ENCODE measurements at regions not wholly inside any gene's neighbourhood (a gene's known extent, or its start where the extent isn't known, plus 50 kb on each side); places are given as distances from the start of the nearest gene placed in this dataset.

GRCh38 chr5:97914483-97914882, 731.4 kb upstream of the RIOK2 start:
- Mint-ChIP-seq H3K27ac (ENCODE audit: unreplicated experiment) (no peak overlapping the region), H3K9me3 (ENCODE audit: unreplicated experiment) (no peaks in the 10 kb centered on the region), H3K4me3 (ENCODE audit: unreplicated experiment) (no peak overlapping the region), H3K27me3 (ENCODE audit: unreplicated experiment) (no peaks in the 10 kb centered on the region), H3K4me1 (ENCODE audit: unreplicated experiment) (peaks cover 5% of the 10 kb centered on the region), H3K36me3 (ENCODE audit: unreplicated experiment) (no peaks in the 10 kb centered on the region)
- no peak for DNase-seq (ENCODE audit: extremely low spot score, unreplicated experiment)
- no peak for TF ChIP-seq CTCF (IDR thresholded peaks at IDR 0.05)

GRCh38 chr5:97915106-97915505, 732.1 kb upstream of the RIOK2 start:
- no peaks in the 10 kb centered on the region for H3K9me3 Mint-ChIP-seq (ENCODE audit: unreplicated experiment)
- no peaks in the 10 kb centered on the region for H3K36me3 Mint-ChIP-seq (ENCODE audit: unreplicated experiment)
- H3K4me3 Mint-ChIP-seq (ENCODE audit: unreplicated experiment), result no peak overlapping the region

DNA sequence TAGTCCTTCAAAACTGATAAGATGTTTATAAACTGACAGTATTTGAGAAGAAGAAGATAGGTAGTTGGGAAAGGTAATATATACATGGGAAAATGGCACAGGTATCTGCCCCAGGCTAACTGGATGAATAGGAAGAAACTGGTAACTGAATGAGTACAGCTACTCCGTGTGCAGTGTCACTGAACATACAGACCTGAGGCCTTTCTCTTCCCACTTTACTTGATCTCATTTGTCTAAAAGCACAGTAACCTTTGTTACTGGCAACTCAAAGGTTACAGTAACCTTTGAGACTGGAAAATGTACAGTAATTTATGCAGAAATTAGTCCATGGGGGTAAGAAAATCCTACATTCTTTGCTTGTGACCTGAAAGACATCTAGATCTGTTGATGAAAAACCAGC, 735.0 kb upstream of the RIOK2 start:
- Mint-ChIP-seq H3K27ac (ENCODE audit: unreplicated experiment) (no peak overlapping the region), H3K36me3 (ENCODE audit: unreplicated experiment) (no peaks in the 10 kb centered on the region), H3K4me3 (ENCODE audit: unreplicated experiment) (no peak overlapping the region)

More at GRCh38 chr5:97915106-97915505, 732.1 kb upstream of the RIOK2 start:
- Mint-ChIP-seq H3K27me3 (ENCODE audit: unreplicated experiment) (no peaks in the 10 kb centered on the region), H3K4me1 (ENCODE audit: unreplicated experiment) (peaks cover 5% of the 10 kb centered on the region), H3K27ac (ENCODE audit: unreplicated experiment) (no peak overlapping the region)
- TF ChIP-seq CTCF (IDR thresholded peaks at IDR 0.05), result no peak
- no peak for DNase-seq (ENCODE audit: extremely low spot score, unreplicated experiment)

GRCh38 chr5:97918620-97919019, 735.6 kb upstream of the RIOK2 start:
- Mint-ChIP-seq H3K4me1 (ENCODE audit: unreplicated experiment) (peaks cover 5% of the 10 kb centered on the region), H3K27ac (ENCODE audit: unreplicated experiment) (no peak overlapping the region), H3K27me3 (ENCODE audit: unreplicated experiment) (no peaks in the 10 kb centered on the region), H3K36me3 (ENCODE audit: unreplicated experiment) (no peaks in the 10 kb centered on the region), H3K9me3 (ENCODE audit: unreplicated experiment) (no peaks in the 10 kb centered on the region), H3K4me3 (ENCODE audit: unreplicated experiment) (no peak overlapping the region)
- no peak for DNase-seq (ENCODE audit: extremely low spot score, unreplicated experiment)
- no peak for TF ChIP-seq CTCF (IDR thresholded peaks at IDR 0.05)

More for the DNA sequence above, 735.0 kb upstream of the RIOK2 start:
- H3K9me3 Mint-ChIP-seq (ENCODE audit: unreplicated experiment), result no peaks in the 10 kb centered on the region
- no peak for DNase-seq (ENCODE audit: extremely low spot score, unreplicated experiment)
- no peaks in the 10 kb centered on the region for H3K27me3 Mint-ChIP-seq (ENCODE audit: unreplicated experiment)
- H3K4me1 Mint-ChIP-seq (ENCODE audit: unreplicated experiment), result peaks cover 5% of the 10 kb centered on the region
- no peak for TF ChIP-seq CTCF (IDR thresholded peaks at IDR 0.05)

GRCh38 chr5:97919719-97920118, 736.7 kb upstream of the RIOK2 start:
- Mint-ChIP-seq H3K27me3 (ENCODE audit: unreplicated experiment) (no peaks in the 10 kb centered on the region), H3K27ac (ENCODE audit: unreplicated experiment) (no peak overlapping the region), H3K4me3 (ENCODE audit: unreplicated experiment) (no peak overlapping the region), H3K9me3 (ENCODE audit: unreplicated experiment) (no peaks in the 10 kb centered on the region), H3K36me3 (ENCODE audit: unreplicated experiment) (no peaks in the 10 kb centered on the region), H3K4me1 (ENCODE audit: unreplicated experiment) (peaks cover 5% of the 10 kb centered on the region)
- no peak for TF ChIP-seq CTCF (IDR thresholded peaks at IDR 0.05)
- no peak for DNase-seq (ENCODE audit: extremely low spot score, unreplicated experiment)

Data from osteocyte (in vitro differentiated cells).